GM12875 (cell line): ENCODE measurements at regions not wholly inside any gene's neighbourhood (a gene's known extent, or its start where the extent isn't known, plus 50 kb on each side); places are given as distances from the start of the nearest gene placed in this dataset.

ENCODE experiments used
- H3K4me3 ChIP-seq: one replicate; pipeline ENCODE4 v1.5.1; 2011; ENCODE audit warnings: low read depth, low read length, control low read depth
- TF ChIP-seq, protein P1 (sequence below): IDR thresholded peaks from 2 replicates; pipeline ENCODE4 v1.5.1; 2011; ENCODE audit warnings: low read depth, mild to moderate bottlenecking, control low read depth, inconsistent platforms, low read length, moderate library complexity, borderline replicate concordance; ENCODE audit not compliant: insufficient read depth

DNA sequence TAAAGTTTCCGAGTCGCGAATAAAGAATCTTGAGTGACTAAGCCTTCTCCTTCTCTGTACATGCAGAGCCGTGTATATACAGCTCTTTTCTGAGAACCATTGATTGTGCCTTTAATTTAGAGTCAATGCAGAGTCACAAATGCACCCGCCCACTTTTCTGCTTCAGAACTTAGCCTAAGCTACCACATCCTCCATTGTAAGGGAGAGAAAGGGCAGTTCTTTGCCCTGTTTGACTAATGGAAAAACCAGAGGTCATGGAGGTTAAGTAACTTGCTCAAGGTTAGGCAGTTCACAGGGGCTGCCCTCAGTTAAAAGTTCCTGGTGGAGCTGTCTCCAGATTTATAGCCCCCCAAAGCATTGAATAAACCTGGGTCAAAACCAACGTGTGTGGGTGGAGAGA is 139.6 kb downstream of the TOMM20 start:
- TF ChIP-seq, protein P1, sequence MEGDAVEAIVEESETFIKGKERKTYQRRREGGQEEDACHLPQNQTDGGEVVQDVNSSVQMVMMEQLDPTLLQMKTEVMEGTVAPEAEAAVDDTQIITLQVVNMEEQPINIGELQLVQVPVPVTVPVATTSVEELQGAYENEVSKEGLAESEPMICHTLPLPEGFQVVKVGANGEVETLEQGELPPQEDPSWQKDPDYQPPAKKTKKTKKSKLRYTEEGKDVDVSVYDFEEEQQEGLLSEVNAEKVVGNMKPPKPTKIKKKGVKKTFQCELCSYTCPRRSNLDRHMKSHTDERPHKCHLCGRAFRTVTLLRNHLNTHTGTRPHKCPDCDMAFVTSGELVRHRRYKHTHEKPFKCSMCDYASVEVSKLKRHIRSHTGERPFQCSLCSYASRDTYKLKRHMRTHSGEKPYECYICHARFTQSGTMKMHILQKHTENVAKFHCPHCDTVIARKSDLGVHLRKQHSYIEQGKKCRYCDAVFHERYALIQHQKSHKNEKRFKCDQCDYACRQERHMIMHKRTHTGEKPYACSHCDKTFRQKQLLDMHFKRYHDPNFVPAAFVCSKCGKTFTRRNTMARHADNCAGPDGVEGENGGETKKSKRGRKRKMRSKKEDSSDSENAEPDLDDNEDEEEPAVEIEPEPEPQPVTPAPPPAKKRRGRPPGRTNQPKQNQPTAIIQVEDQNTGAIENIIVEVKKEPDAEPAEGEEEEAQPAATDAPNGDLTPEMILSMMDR: no peak
- H3K4me3 ChIP-seq: no peak overlapping the region

DNA sequence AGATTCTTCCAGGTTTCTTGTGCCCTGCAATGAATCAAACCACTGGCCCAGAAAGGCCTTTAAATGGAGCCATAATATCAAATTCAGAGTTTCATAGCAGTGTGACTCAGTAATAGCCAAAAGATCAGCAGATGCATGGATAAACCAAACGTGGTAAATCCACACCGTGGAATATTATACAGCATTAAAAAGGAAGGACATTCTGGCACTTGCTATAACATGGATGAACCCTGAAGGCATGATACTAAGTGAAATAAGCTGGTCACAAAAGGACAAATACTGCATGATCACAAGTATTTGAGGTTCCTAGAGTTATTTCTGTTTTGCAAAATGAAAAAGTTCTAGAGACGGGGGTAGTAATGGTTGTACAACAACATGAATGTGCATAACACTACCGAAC is 140.1 kb downstream of the TOMM20 start:
- TF ChIP-seq, protein P1: no peak
- H3K4me3 ChIP-seq: no peak overlapping the region

DNA sequence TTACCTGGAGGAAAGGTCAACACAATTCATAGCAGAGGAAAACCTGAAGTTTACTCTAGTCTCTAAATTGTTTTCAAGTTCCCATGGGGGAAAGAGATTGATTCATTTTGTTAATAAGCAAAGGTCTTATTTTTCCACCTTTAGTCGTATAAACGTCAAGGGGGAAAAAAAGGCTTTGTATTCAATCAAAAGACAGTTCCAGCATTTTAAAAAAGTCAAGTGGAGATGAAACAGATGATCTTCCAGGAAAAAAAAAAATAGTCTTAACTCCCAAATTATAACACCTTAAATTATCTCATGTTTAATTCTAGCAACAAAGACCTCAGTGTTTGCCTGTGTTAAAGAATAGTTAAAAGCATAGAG is 140.5 kb downstream of the TOMM20 start:
- H3K4me3 ChIP-seq: no peak overlapping the region
- TF ChIP-seq, protein P1: no peak

DNA sequence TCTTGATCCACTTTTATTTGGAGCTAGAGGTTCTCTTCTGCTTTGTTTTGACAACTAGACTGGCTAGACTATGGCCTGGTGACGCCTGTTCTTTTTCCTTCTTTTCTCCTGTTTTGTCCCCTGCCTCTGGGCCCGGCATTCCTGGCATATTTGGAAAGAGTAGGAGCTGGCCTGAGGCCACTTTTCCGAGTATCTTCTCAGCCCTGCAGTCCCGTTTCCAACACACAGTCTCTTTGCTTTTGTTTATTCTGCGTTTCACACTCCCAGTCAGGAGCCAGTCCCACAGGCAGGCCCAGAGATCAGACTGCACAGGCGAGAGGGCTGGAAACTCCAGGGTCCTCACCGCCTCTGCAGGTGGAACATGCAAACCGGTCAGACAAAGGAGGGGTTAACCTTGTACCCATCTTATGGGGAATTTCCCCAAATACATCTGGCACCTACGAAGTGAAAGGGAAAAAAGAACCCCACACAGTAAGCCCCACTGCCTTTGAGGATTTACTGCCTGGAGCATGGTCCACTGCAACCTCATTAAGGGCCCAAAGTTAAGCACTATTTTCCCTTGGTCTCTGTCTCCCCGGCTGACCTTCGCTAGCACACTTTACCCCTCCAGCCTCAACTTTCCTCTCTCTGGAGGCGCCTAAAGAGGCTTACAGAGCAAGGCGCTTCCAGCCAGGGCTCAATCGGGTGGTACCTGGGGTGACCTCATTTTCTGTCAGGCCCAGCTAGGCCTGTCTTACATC is 141.1 kb downstream of the TOMM20 start:
- no peak overlapping the region for H3K4me3 ChIP-seq
- TF ChIP-seq, protein P1: no peak

DNA sequence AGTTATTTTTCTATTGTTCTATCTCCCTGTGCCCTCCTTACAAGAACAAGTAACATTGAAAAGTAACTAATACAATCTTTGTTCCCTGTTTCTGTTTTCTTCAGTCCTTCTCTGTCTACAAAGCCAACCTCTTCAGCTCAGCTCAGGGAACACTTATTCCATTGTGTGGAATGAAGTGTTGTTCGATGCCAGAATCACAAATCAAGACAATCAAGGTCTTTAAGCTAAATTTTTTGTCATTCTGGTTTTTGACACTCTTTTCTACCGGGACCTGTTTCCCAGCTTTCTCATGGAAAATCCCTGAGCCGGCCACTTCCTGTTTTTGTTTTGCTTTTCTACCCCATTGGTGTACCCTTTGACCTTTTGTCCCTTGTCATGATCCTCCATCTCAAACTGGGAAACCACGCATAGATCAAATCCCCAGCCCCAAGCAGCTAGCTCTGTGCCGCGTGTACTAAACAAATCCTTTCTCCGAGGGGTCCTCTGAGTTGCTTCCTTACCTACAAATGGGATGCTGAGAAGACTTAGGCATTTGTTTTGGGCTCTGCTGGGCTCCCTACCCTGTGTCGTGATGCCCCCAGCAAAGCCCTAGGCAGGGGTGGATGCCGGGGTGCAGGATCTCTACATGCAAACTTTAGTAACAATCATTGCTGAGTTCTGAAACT is 141.8 kb downstream of the TOMM20 start:
- H3K4me3 ChIP-seq: no peak overlapping the region
- TF ChIP-seq, protein P1: no peak

DNA sequence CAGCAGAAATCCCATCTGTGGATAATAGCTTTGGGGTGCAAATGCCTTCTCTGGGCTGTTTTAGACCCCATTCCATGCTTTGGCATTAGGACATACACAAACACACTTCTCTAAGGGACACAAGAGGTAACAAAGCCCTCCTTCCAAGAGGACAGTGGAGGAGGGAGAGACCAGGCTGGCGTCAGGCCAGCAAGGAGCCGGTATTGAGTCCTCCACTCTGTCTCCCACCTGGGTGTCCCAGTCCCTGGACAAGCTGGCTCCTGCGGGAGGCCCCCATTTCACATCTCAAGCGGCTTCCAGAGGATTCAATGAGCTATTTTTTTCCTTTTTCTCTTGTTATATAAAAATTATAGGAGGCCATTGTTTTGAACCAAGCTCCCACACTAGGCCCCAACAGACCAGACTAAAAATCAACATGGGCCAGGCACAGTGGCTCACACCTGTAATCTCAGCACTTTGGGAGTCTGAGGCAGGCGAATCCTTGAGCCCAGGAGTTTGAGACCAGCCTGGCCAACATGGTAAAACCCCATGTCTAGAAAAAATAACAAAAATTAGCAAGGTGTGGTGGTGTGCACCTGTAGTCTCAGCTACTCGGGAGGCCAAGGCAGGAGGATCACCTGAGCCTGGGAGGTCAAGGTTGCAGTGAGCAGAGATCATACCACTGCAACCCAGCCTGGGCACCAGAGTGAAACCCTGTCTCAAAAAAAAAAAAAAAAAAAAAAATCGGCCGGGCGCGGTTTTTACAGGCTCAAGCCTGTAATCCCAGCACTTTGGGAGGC is 142.9 kb downstream of the TOMM20 start:
- no peak overlapping the region for H3K4me3 ChIP-seq
- TF ChIP-seq, protein P1: no peak
